ENCODE measurements at regions not wholly inside any gene's neighbourhood (a gene's known extent, or its start where the extent isn't known, plus 50 kb on each side); places are given as distances from the start of the nearest gene placed in this dataset.
"Not testable (repeated sequence)": the region's sequence is repeated elsewhere in the genome, so short reads cannot be mapped to it uniquely, and the experiment has no call there.

DNA sequence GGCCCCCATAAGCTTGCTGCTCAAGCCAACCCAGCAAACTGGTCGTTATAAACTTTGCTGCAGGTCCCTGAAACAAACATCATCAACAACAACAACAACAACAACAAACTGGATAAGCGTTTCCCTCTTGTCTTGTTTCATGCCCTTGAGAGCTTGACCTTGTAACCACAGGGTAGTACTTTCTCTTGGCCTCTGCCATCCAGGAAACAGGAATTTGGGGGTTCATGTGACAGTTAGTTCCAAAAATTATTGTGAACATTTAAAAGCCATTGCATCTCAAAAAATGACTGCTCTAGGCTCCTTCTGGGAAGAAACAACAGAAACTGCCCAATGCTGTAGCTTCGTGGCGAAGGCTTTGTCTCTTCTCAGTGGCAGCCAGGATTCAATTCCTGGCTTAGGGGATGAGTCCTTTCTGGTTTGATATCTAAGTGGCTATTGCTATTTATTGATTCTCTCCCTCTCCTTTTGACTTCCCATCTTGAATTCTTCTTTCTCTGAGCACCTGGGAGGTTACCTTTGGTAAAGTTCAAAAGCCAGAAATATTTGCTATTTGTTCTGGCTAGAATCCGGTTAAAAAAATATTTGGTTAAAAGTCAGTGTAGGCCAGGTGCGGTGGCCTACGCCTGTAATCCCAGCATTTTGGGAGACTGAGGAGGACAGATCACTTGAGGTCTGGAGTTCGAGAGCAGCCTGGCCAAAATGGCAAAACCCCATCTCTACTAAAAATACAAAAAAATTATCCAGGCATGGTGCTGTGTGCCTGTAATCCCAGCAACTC, 52.0 kb upstream of the CPM start:
- DNase-seq (ENCODE audit: low spot score in 2 of 2) (no peak), FAIRE-seq (no peak)

GRCh38 chr12:68997526-68997925, 64.6 kb upstream of the CPM start:
- not testable (repeated sequence) for DNase-seq (ENCODE audit: low spot score in 2 of 2); FAIRE-seq

DNA sequence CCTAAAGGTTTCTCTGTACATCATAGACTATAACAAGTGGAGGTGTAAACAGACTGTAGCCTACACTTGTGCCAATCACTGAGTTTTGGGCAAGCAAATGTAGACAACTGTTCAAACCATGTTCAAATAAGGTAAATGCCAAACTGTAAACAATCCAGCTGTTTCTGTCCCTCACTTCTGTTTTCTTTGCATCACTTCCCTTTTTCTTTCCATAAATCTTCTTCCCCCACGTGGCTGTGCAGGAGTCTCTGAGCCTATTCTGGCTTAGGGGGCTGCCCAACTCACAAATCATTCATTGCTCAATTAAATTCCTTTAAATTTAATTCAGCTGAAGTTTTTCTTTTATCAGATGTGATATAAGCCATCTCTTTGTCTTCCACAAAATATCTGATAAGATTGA, 65.1 kb upstream of the CPM start:
- DNase-seq (ENCODE audit: low spot score in 2 of 2), result no peak
- FAIRE-seq, result no peak

DNA sequence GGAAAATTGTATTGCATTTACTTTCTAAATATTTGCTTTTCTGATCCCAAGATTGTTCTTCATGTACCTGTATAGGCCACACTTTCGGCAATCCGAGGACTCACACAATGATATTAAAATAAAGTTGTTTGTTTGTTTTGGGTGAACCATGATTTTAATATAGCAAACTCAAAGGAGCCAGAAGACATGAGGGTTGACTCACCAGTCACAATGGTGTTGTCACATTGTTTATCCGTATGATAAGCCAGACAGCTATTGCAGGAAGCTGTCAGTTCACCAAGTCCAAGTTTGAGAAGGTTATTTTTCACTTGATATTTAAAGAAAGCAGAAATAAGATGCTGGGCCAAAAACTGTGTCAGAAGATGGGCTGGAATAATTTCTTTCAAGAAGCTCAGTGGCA, 67.1 kb upstream of the CPM start:
- FAIRE-seq (no peak), DNase-seq (ENCODE audit: low spot score in 2 of 2) (no peak)

DNA sequence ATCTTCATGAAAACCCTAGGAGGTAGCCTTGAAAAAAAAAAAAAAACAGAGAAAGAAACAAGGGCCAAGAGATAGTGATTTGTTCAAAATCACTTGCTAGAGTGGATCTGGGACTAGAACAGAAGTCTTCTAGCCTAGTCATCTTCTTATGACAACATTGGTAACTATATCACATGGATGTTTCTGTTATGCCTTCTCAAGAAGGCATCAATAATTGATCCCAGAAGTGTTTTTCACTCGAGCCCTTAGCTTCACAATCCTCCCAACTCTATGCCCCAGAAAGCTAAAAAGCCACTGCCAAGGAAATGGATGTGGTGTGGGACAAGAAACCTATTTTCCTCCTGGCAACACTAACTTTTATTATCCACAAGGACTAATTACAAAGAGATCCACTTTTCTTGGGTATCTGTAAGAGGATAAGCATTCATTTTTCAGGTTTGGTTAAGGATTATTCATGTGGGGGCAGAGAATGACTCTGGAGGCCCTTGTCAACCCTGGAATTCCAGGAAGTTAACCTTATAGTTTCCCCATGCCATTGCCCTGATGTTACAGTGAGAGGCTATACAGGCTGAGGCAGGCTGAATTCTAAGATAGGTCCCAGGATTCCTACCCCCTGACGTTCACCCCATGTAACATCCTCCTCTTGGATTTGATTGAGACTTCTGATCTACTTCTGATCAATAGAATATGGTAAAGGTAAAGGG, 67.7 kb upstream of the CPM start:
- DNase-seq (ENCODE audit: low spot score in 2 of 2), result no peak
- FAIRE-seq, result no peak

DNA sequence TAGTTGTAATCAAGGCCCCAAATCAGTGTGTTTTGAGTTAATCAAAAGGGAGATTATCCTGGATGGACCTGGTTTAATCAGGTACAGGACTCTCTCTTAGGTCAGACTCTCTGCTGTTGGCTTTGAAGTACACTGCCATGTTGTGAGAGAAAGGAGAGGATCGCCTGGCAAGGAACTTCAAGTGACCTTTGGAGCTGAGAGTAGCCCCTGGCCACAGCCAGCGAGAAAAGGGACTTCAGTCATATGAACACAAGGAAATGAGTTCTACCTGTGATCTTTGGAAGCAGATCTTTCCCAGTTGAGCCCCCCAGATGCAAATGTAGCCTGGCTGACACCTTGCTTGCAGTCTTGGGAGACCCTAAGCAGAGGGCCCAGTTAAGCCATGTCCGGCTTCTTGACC, 68.3 kb upstream of the CPM start:
- DNase-seq (ENCODE audit: low spot score in 2 of 2), result no peak
- FAIRE-seq, result no peak

- no peak for FAIRE-seq
- DNase-seq (ENCODE audit: low spot score in 2 of 2), result no peak
Observed at GRCh38 chr12:69002969-69003368, 70.0 kb upstream of the CPM start.

GRCh38 chr12:69003991-69004390, 71.0 kb upstream of the CPM start:
- DNase-seq (ENCODE audit: low spot score in 2 of 2), result no peak
- FAIRE-seq, result no peak

DNA sequence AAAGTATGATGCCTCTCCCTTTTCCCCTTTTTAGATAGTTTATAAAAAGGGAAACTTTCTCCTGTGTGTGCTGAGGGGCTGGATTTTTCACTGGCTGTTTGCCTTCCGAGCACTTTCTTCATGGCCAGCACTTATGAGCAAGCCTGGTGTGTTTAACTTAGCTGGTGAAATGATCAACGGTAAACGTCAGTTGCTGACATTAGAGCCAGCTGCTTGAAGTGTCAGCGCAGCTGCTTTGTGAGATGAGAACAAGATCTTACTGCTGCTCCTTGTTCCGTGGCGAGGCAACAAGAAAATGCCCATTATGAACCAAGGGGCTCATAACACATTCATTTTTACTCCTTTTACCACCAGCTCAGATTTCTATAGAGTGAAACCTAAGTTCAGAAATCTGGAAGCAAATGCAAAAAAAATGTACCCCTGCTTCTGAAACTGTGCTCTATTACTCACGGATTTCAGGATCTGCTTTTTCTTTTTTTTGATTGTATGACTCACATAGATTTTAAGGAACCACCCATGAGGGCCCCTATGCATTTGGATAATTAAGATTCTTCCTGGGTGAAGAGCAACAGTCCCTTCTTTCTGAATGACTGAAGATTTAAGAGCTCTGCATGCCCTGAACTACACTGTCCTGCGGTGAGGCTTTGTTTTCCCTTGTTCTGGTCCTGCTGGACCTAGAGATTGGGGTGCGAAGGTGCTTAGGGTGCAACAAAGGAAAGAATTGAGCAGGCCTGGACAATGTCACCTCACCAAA, 74.3 kb upstream of the CPM start:
- DNase-seq (ENCODE audit: low spot score in 2 of 2) (no peak), FAIRE-seq (no peak)

DNA sequence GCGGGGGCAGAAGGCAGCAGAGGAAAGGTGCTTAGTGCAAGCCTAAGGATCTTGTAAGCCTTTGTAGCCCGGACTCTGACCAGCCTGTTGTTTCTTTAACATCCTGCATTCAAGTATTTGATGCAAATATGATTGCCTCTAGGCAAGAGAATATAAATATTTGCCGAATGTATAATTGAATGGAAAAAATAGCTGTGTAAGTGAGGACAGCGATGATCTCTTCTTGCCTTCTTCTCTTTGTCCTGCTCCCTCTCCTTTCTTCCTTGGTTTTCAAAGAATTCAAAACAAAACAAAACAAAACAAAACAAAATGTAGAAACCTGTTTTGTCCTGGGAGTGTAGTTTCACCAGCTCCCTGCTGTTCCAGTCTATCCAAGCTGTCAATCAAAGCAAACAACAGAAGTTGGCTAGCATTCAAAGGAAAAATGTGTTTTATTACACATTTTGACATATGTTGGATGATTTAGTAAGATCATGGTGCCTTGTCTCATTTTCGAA, 74.9 kb upstream of the CPM start:
- no peak for DNase-seq (ENCODE audit: low spot score in 2 of 2)
- FAIRE-seq, result no peak

DNA sequence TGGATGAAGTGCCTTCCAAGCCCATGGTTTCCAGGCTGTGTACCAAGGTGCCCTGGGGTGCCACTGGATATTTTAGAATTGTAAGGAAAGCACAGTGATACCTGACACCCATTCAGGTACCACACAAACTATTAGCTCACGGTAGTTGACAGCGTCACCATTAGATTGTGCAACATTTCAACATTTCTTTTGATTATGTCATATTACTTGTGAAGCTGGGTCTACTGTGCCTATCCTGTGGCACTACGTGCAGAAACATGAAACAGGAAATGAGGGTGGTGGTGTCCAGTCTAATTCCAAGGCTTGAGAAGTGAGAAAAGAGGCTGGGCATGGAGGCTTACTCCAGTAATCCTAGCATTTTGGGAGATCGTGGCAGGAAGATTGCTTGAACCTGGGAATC, 75.5 kb upstream of the CPM start:
- FAIRE-seq, result no peak
- DNase-seq (ENCODE audit: low spot score in 2 of 2), result no peak

DNA sequence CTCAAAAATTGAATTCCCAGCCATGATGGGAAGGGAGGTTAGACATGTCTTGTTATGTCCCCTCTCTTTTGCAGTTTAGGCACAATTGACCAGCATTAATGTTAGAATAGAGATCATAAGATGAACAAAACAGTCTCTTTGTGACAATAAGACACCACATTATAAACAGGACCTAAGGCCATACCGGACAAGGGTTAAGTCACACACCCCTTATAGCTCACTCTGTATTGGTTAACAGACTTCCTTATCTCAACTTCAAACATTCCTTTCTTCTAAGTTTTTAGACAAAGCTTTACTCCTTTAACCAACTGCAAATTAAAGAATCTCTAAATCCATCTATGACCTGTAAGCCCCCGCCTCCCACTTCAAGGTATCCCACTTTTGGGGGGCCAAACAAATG, 81.1 kb upstream of the CPM start:
- no peak for FAIRE-seq
- DNase-seq (ENCODE audit: low spot score in 2 of 2), result no peak

DNA sequence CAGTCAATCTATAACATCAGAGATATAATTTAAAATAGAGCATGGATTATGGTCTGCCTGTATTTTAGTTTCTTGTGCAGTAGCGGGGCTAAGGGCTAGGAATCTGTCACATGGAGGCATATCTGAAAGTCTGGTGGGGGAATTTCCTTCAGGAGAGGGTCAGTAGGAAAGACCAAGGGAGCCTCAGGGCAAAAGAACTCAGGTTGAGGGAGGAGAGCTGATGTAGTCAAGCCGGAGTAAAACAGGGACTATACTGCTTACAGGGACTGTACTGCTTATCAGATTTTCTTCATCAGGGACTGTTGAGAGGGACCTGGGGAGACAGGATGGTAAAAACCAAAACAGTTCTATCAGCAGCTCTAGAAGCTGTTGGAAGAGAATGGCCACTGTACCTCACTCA, 82.0 kb upstream of the CPM start:
- no peak for FAIRE-seq

GRCh38 chr12:69015831-69016230, 82.9 kb upstream of the CPM start:
- no peak for FAIRE-seq

More for the DNA sequence above, 82.0 kb upstream of the CPM start:
- no peak for DNase-seq (ENCODE audit: low spot score in 2 of 2)

DNA sequence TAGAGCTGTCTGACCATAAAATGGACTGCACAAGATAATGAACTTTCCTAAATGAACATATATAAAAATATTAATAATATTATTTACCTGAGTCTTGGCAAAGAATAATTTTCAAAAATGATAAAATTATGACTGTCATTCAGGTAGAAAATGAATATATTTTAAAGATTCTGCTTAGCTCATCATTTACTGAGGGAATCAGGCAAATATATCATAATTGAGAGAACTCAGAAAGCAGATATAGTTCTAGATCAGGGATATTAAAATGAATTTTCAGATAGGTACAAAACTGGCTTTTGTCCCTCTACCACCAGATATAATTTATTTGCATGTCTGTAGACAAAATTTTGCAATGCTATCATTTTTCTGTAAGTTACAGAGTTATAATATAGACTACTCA, 86.1 kb upstream of the CPM start:
- FAIRE-seq (no peak), DNase-seq (ENCODE audit: low spot score in 2 of 2) (no peak)

More at GRCh38 chr12:69015831-69016230, 82.9 kb upstream of the CPM start:
- DNase-seq (ENCODE audit: low spot score in 2 of 2), result no peak

DNA sequence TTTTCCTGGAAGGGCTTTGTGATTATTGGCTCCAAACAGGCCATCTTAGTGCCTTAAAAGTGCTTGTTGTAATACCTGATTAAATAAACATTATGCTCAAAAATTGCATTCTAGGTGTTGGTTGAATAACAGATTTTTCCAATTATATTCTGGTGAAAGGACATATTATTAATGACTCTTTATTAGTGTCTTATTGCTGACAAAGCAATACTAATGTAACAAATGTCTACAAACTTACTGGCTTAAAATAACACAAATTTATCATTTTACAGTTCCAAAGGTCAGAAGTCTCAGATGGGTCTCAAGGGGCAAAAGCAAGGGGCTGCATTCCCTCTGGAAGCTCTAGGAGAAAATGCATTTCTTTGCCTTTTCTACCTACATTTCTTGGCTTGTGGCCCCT, 86.9 kb upstream of the CPM start:
- FAIRE-seq (no peak), DNase-seq (ENCODE audit: low spot score in 2 of 2) (no peak)

DNA sequence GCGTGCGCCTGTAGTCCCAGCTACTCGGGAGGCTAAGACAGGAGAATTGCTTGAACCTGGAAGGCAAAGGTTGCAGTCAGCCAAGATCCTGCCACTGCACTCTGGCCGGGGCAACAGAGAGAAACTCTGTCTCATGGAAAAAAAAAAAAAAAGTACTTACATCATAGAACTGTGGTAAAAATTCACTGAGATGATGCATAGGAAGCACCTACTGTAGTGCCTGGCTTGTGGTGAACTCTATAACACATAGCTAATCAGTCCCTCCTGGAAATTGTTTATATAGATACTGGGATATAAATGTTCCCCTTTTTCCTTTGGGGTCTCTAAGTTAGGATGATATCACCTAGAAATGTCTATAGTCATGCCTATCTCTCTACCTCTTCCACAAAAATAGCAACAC, 89.7 kb upstream of the CPM start:
- no peak for DNase-seq (ENCODE audit: low spot score in 2 of 2)
- FAIRE-seq, result no peak

GRCh38 chr12:69023840-69024239, 90.9 kb upstream of the CPM start:
- FAIRE-seq, result no peak
- no peak for DNase-seq (ENCODE audit: low spot score in 2 of 2)

GRCh38 chr12:69024413-69024812, 91.4 kb upstream of the CPM start:
- DNase-seq (ENCODE audit: low spot score in 2 of 2), result no peak
- no peak for FAIRE-seq

DNA sequence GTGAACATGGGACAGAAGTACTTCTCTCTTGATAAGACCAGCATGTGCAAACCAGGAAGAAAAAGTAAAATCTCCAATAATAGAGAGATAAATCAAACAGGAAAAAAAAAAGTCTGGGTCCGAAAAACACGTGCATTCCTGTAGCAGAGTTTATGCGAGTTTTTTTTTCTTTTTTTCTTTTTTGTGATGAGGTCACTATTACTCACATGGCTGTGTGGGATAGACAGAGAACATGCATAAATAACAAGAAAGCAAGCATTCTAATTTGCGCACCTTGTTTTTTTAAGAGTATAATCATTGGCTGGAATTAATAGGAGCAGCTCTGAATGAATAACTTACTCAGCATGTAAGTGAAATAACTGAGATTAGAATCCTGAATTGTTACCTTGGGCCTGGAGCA, 91.9 kb upstream of the CPM start:
- DNase-seq (ENCODE audit: low spot score in 2 of 2), result no peak
- FAIRE-seq, result no peak

DNA sequence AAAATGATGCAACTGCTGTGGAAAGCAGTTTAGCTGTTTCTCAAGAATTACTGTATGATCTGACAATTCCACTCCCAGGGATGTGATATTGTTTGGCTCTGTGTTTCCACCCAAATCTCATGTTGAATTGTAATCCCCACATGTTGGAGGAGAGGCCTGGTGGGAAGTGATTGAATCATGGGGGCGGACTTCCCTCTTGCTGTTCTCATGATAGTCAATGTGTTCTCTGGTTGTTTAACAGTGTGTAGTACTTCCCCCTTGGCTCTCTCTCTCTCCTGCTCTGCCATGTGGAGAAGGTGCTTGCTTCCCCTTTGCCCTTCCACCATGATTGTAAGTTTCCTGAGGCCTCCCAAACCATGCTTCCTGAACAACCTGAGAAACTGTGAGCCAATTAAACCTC, 93.4 kb upstream of the CPM start:
- DNase-seq (ENCODE audit: low spot score in 2 of 2), result no peak
- no peak for FAIRE-seq
